HTR-8/SVneo (cell line): ENCODE measurements at regions not wholly inside any gene's neighbourhood (a gene's known extent, or its start where the extent isn't known, plus 50 kb on each side); places are given as distances from the start of the nearest gene placed in this dataset.
"Not testable (repeated sequence)": the region's sequence is repeated elsewhere in the genome, so short reads cannot be mapped to it uniquely, and the experiment has no call there.

Experiments
- DNase-seq: peaks from one replicate; pipeline ENCODE4 v3.0.0; 2011; ENCODE audit warnings: low spot score, mixed read lengths; ENCODE audit not compliant: insufficient read length
- FAIRE-seq: peaks from 2 replicates; lab custom pipeline; 2011; peaks lifted over from hg19 to GRCh38; lab: Jason Lieb, UNC

DNA sequence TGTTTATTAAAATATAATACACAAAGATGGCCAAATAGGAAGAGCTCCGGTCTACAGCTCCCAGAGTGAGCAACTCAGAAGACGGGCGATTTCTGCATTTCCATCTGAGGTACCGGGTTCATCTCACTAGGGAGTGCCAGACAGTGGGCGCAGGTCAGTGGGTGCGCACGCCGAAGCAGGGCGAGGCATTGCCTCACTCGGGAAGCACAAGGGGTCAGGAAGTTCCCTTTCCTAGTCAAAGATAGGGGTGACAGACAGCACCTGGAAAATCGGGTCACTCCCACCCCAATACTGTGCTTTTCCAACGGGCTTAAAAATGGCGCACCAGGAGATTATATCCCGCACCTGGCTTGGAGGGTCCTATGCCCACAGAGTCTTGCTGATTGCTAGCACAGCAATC lies 234.9 kb upstream of the CDH11 start:
- FAIRE-seq, DNase-seq: not testable (repeated sequence)

DNA sequence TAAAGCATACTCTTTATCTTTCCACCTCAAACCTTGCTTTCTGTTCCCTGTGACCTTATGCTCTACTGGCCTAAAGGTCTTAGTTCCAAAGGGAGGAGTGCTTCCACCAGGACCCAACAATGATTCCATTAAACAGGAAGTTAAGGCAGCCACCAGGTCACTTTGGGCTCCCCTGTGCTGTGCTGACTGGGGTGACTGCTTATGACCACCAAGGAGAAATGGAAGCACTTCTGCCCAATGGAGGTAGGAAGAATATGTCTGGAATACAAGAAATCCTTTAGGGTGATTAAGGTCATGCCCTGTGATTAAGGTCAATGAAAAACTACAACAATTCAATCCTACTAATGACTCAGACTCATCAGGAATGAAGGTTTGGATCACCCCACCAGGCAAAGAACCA lies 233.8 kb upstream of the CDH11 start:
- FAIRE-seq, result no peak
- DNase-seq, result no peak

DNA sequence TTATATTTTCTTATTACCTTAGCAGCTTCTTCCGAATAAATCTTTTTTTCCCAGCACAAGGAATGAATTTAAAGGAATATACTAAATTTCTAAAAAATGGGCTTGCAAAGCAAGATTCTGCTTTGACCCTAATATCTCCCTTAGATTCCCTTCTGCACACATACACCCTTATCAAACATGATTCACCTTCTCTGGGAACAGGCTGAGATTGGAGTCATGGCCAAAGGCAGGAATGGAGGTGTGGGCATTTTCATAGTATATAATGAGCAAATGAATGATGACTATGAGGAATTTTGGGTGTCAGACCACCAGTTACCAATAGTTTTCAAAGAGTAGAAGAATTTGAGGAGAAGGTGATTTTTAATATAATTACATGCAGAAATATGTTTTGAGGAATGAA lies 231.3 kb upstream of the CDH11 start:
- FAIRE-seq (no peak), DNase-seq (no peak)

DNA sequence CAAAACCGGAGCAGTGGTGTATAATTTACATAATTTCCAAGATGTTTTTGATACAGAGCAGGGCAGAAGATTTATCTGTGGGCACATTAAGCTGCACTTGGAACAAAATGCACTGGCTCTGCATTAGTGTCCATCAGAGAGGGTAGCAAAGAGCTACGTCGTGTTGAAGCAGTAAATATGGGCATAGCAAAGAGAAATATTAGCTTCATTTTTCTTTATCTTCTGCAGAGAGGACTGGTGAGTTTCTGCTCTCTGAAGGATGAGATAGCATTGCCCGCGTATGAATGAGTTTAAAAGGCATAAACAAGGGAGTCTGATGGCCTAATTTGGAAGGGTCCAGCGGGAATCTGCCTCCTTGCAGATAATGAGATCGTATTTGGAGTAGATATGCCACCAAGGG lies 227.8 kb upstream of the CDH11 start:
- no peak for DNase-seq
- FAIRE-seq, result no peak

DNA sequence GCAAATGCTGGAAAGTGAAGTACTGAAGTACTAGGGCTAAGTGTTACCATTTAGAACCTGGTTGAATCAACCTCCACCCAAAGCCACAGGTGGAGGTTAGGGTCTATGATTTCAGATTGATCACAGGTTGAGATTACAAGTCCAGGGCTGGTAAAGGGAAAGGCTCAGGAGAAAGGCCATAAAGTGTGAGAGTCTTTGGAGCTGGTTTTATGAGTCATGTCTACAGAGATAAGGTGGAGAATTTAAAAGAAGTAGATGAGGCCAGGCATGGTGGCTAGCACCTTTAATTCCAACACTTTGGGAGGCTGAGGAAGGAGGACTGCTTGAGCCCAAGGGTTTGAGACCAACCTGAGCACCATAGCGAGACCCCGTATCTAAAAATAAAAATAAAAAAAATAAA lies 221.7 kb upstream of the CDH11 start:
- DNase-seq (no peak), FAIRE-seq (no peak)

DNA sequence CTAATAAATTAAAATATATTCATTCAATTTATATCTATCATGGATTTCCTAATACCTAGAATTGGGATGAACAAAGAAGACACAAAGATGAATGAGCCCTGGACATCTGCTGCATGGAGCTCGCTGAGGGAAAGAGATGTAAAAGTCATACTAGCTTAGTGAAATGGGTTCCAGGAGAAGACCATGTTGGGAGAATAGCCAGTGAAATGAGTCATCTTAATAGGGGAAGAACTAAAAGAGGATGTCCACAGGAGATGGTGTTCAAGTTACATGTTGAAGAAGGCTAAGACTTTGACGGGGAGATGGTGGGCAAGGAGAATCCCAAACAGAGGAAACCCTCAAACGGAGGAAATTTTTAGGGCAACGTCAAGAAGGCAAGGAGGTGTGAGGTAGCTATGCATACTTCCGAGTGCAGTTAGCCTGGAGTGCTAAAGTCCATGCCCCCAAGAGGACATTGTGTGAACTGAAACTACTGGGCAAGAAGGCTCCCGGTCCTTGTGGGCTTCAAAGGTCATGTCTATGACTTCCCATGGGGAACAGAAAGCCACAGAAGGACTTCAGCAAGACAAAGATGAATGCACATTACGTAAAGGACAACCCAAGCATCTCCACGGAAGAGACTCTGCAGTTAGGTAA lies 220.5 kb upstream of the CDH11 start:
- FAIRE-seq, result no peak
- DNase-seq, result no peak

DNA sequence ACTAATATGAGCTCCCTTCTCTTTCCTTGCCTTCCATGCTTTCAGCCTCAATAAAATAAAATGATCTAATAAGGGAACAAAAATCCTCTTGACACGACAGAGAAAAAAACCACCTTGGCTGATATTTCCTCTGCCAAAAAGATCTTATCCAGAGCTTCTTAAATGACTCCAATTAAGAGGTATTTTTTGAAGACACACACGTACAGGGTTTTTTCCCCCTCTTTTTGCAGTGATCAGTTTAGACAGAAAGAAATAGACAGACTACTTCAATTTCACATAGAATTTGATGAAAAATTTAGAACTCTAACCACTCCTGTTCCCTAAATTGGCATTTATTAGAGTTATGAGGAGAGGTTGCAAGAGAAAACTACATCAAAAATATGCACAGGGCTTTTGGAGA lies 217.2 kb upstream of the CDH11 start:
- no peak for FAIRE-seq
- DNase-seq, result no peak

DNA sequence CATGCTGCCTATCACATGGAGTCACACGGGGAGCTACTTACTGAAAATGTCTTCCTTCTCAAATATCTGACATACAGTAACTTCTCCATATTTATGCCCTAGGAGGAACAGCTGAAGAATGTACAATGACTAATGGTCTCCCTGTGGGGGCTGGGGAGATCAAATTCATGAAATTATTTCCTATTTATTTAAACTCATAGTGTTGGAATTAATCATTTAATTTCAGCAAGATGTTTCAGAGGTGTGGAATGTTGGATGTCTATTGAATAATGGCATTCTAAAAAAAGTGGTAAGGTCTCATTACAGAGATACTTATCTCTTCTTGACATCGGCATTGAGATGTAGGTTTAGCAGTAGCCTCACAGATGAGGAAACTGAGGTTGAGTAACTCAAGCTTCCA lies 214.3 kb upstream of the CDH11 start:
- DNase-seq, result no peak
- FAIRE-seq, result no peak

DNA sequence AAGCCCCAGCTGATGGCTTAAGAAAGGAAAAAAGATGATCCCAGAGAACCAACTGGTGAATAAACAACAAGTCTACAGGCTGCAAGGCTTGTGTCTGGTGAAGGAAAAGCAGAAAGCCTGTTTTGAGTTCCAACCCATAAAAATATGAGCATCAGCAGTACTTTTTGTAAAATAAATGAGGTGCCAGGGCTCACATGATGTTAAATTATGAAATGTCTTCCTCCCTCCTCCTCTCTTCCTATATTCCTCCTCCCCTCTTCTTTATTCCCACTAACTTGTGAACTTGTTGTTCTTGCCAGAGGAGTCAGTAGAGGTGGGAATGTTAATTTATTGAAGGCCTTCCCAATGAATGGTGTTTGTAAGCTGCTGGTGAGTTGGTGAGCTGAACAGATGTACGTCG lies 212.2 kb upstream of the CDH11 start:
- FAIRE-seq (no peak), DNase-seq (no peak)

DNA sequence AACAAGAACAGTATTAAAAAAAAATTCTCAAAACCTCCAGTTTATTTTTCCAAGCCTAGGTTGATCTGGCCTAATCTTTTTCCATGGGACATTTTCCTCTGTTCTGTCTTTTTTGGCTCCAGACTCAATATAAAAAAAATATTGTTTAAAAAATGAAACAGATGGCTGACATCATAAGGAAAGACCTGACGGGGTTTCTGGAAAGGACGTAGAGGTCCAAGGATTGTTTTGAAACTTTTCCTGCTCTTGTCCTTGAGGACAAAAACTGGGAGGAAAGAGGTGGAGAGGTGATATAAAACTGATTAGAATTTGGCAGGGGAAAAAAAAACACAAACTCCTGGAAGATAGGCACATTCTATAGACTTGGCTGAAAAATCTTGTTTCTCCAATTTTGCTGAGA lies 211.4 kb upstream of the CDH11 start:
- FAIRE-seq (no peak), DNase-seq (no peak)

DNA sequence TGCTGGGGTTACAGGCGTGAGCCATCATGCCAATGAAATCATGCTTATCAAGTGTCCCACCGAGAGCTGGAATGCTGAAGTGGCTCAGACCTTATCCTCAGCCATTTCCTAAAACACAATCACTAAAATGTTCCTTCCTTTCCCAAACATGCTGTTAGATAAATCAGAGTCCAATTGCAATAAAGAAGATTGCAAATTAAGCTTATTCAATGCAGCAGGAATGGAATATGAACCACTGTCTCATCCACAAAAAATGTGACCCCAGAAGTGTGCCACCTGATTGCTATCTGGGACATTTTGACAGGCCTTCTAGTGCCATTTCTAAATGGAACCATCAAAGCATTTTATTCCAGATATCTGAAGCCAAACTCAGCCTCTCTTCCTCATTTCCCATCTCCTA lies 205.5 kb upstream of the CDH11 start:
- FAIRE-seq, result no peak

DNA sequence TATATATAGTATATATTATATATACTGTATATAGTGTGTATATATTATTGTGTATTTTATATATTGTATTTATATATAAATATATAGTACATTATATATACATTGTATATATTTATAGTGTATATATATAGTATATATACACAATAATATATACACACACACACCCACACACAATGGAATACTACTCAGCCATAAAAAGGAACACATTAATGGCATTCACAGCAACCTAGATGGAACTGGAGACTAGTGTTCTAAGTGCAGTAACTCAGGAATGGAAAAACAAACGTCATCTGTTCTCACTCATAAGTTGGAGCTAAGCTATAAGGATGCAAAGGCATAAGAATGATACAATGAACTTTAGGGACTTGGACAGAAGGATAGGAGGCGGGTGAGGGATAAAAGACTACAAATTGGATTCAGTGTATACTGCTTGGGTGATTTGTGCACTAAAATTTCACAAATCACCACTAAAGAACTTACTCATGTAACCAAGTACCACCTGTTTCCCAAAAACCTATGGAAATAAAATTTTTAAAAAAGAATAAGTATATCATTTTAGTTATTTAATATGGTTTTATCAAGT lies 201.9 kb upstream of the CDH11 start:
- FAIRE-seq (no peak), DNase-seq (no peak)

More for the DNA sequence above, 205.5 kb upstream of the CDH11 start:
- DNase-seq, result no peak

DNA sequence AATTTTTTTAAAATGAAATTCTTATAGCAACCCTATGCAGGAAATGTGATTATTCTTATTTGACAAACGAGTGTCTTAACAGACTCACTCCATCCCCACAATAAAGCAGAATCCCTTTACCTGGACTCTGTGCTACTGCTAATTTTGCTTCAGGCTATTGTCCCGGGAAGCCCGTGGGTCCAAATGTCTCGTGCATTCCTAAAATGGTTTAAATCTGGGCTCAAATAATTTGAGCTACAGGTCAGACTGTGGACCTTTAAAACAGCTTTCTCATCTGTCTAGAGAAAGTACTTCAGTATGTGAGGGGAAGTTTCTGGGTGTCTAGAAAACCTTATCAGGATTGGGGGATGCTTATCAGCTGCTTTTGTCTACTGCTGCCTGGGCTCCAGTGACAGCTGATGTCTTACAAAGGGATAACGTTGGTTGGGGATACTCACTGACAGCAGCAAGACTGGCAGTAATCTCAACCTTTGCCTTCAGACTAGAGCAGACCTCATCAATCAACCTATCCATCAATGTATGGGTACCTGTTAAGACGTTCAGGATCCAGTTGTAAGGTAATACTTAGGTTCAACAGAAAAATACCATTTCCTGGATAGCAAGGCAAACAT lies 197.9 kb upstream of the CDH11 start:
- FAIRE-seq (no peak), DNase-seq (no peak)

DNA sequence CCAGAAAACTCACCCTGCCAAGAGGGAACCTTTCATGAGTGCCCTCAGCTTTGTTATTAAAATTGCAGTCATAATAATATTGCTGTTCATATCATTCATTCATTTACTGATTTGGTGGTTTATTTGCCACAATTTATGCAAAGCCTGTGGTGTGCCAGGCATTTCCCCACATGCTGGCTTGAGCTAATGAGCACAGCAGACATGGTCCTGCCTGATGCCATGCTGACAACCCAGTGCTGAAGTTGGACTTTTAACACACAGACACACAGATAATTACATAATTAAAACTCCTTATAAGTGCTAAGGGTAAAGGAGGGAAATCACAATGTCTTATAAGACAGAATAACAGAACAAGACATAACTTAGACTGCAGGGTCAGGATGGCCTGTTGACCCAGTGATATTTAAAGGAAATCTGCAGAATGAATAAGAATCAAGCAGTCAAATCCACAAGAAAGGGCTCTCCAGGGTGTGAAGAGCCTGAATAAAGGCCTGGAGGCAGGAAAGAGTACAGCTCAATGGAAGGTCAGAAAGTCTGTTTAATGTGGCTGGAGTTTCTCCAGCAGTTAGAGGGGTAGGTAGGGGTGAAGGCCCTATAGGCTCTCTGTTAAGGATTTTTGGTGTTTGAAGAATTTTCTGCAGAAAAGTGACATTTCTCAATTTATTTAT lies 196.9 kb upstream of the CDH11 start:
- no peak for FAIRE-seq
- DNase-seq, result no peak

DNA sequence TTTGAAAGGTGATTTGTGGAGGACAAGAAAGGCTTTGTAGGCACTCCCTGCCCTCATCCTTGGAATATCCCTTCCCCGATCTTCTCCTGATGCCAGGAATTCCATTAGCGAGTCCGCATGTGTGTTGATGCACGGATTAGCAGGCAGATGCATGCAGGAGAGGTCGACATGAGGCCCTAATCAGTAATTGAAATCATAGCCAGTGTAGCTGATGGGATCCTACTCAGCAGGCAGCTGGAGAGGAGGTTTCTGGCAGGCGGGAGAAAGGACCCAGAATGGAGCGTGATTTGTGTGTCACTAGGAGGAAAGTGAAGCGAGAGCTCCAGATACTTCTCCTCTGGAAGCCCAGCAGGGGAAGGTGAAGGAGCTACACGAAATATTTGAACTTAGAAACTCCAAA lies 196.3 kb upstream of the CDH11 start:
- FAIRE-seq (no peak), DNase-seq (no peak)

DNA sequence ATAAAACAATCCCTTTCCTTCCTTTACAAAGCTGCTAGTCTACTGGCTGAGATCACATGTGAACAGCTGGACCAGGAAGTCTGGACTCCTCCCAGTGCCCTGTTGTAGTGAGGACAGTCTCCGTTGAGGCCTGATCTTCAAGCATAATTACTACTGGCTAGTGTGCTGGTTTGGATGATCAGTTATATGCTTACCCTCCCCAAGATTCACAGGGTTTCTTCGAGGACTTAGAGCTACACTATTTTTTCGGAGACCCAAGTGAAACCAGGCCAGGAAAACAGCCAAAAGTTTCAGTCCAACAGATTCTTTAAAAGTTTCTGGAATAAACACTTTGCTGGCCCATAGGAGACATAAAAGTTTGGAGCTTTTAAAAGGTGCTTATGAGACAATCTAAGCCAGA lies 194.9 kb upstream of the CDH11 start:
- DNase-seq (no peak), FAIRE-seq (no peak)

DNA sequence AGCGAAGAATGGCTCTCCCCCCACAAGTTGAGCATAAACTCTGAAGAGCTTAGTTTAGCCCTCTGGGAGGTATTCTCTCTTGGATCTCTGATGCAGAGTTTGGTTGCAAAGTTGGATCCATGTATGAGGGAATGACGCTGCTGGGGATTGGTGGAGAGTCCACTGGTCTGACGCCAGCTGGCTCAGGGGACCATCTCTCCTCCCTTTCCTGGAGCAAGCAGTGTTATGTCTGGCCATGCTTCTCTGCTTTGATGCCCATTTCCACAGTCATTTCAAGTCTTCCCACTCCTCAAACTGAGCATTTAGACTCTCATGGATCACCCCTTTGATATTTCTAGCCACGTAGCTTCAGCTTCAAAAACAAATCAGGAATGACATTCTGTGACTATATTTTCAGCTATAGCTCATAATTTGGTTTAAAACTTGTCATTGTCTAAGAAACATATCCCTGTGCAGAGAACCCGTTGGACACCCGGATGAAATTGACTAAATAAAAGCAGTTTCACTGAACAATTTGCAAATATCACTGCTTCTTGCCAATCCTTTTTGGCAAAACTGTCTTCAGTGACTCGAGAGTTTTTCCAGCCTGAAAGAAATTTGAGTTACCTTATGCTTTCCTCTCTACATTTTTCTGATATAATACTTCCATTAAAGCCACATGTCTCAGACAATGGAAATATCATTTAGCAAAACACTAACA lies 193.4 kb upstream of the CDH11 start:
- no peak for FAIRE-seq

DNA sequence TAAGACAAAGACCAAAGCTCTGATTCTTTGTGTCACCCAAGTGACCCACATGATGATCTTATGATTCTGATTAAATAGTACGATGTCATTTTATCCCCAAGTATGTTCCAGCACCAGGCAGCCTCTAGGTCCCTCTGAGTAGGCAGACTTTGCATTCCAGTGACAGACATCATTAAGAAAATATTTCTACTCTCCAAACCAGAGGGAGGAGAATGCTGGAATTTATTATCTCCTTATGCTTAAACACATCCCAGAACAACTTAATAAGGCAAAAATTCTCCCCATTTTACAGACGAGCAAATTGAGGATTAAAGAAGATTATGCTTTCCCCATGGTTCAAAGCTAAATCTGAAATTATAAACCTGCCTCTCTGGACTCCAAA lies 192.8 kb upstream of the CDH11 start:
- no peak for FAIRE-seq

More for the DNA sequence above, 193.4 kb upstream of the CDH11 start:
- DNase-seq, result no peak

DNA sequence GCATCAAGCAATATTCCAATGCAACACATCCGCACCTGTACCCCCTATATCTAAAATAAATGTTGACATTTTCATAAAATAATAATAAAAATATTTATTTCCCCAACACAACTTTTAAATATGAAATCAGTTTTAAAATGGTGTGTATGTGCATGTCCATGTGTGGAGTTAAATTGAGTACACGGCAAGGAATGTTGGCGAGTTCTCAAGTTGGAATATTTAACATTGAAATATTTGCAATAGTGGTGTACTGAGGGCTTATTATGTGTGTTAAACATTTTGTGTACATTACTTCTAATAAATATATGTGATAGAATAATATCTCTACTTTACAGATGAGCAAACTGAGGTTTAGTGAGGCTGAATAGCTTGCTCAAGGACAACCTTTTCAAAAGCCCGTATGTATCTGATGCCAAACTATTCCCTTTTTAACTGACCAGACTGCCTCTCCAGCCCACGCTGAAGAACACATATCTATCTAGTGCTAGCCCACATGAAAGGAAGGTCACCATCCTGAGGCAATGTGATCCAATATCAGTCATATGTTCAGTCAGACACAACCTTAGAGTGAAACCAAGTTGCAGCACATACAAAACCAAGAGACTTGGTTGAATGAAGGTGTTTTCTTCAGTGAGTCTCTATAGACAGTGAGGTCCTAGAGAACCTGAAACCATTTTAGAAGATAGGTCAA lies 192.2 kb upstream of the CDH11 start:
- DNase-seq (no peak), FAIRE-seq (no peak)

More for the DNA sequence above, 192.8 kb upstream of the CDH11 start:
- no peak for DNase-seq

DNA sequence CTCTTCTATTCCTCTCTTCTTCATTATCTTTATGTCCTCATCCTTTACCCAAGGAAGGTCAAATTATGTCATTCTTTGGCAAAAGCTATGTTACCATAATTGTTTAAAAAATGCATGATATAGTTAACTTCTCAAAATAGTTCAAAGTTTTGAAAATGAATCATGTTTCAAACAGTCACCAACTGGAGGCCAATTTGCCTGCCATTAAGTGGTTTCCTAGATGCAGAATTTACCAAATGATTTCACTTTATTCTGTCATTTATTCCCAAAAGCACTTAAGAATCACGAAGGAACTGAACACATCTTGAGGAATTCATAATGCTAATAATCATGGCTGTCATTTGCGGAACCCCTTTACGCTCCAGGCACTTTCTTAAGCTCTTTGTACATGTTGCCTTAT lies 190.9 kb upstream of the CDH11 start:
- FAIRE-seq (no peak), DNase-seq (no peak)
